GM12878 (cell line): ENCODE measurements at regions not wholly inside any gene's neighbourhood (a gene's known extent, or its start where the extent isn't known, plus 50 kb on each side); places are given as distances from the start of the nearest gene placed in this dataset.

Experiments used
- ATAC-seq: fragments of 200-7000 bp; cut with Tn5 transposase; 3 replicates; pipeline ENCODE4 v1.9.1; 2020; ENCODE audit warnings: mild to moderate bottlenecking, moderate library complexity
- BruUV-seq: library from RNA; stranded (reverse); fragments of 400-500 nt; replicated peaks from 2 replicates; lab custom pipeline; 2021; lab: Mats Ljungman, UMichigan
- CTCF ChIA-PET: fragments of 300-600 bp; sonication (Branson Sonifier 250); formaldehyde crosslinking; extraction: SDS; loops from one replicate; lab custom pipeline; 2021; ENCODE audit warnings: inconsistent platforms; lab: Yijun Ruan, JAX
- POLR2A ChIA-PET: fragments of 350-600 bp; formaldehyde crosslinking; extraction: SDS; loops from one replicate; lab custom pipeline; 2021; ENCODE audit warnings: inconsistent platforms; lab: Charles Lee
- RAD21 ChIA-PET: fragments of 300-600 bp; sonication (Branson Sonifier 250); formaldehyde crosslinking; loops from one replicate; lab custom pipeline; 2023; ENCODE audit warnings: antibody characterized with exemption; ENCODE audit not compliant: unreplicated experiment; lab: Charles Lee
- SMC1A ChIA-PET: fragments of 300-600 bp; sonication (Branson Sonifier 250); formaldehyde crosslinking; loops from one replicate; lab custom pipeline; 2023; ENCODE audit not compliant: unreplicated experiment, uncharacterized antibody; lab: Charles Lee
- DNase-seq: peaks from one replicate; pipeline ENCODE4 v3.0.0-alpha.2; 2011; ENCODE audit warnings: low read depth, low spot score
- FAIRE-seq: peaks from 3 replicates; lab custom pipeline; 2011; peaks lifted over from hg19 to GRCh38; lab: Jason Lieb, UNC
- H2AFZ ChIP-seq: 2 replicates; pipeline ENCODE4 v1.6.0; 2011; ENCODE audit warnings: low read depth, low read length, control low read depth; ENCODE audit not compliant: control insufficient read depth
- H3K27ac ChIP-seq: 2 replicates; pipeline ENCODE4 v1.5.1; 2011; ENCODE audit warnings: control low read depth; ENCODE audit not compliant: control insufficient read depth, insufficient read depth
- H3K27me3 ChIP-seq, 2 experiments: replicated peaks in 1 of 2; 2 replicates each; pipeline versions ENCODE4 v1.6.0 to v1.6.1; 2011; ENCODE audit warnings: low read length in 1 of 2; ENCODE audit not compliant: control insufficient read depth in 2 of 2, insufficient read depth in 2 of 2
- H3K36me3 ChIP-seq, 2 experiments: 2 replicates each; pipeline ENCODE4 v1.5.1; 2011; ENCODE audit warnings: low read length in 1 of 2; ENCODE audit not compliant: control insufficient read depth in 2 of 2, insufficient read depth in 2 of 2
- H3K4me1 ChIP-seq: 2 replicates; pipeline ENCODE4 v1.6.1; 2011; ENCODE audit warnings: mild to moderate bottlenecking, low read length, moderate library complexity, mixed read lengths; ENCODE audit not compliant: control insufficient read depth, insufficient read depth
- H3K4me2 ChIP-seq: 2 replicates; pipeline ENCODE4 v1.6.0; 2011; ENCODE audit warnings: control low read depth; ENCODE audit not compliant: control insufficient read depth, insufficient read depth
- H3K4me3 ChIP-seq: fragments of 200-600 bp; sonication (generic); 2 replicates; pipeline ENCODE4 v1.5.1; 2016
- H3K79me2 ChIP-seq: 2 replicates; pipeline ENCODE4 v1.6.0; 2011; ENCODE audit warnings: low read length; ENCODE audit not compliant: control insufficient read depth, insufficient read depth
- H3K9ac ChIP-seq: 2 replicates; pipeline ENCODE4 v1.8.0; 2011; ENCODE audit warnings: low read length, control low read depth, mixed read lengths; ENCODE audit not compliant: control insufficient read depth, insufficient read depth
- H3K9me3 ChIP-seq: replicated peaks from 3 replicates; pipeline ENCODE4 v1.5.1; 2011; ENCODE audit warnings: mild to moderate bottlenecking, low read length; ENCODE audit not compliant: control insufficient read depth, insufficient read depth
- H4K20me1 ChIP-seq: 2 replicates; pipeline ENCODE4 v1.6.0; 2011; ENCODE audit not compliant: control insufficient read depth, insufficient read depth
- CEBPZ ChIP-seq: fragments of 150-350 bp; IDR thresholded peaks from 2 replicates; pipeline ENCODE4 v1.6.1; 2016; ENCODE audit warnings: low read depth, low read length
- FOXM1 ChIP-seq: IDR thresholded peaks from 2 replicates; pipeline ENCODE4 v1.6.1; 2012; ENCODE audit warnings: low read depth, mild to moderate bottlenecking, inconsistent platforms, low read length, moderate library complexity
- KDM1A ChIP-seq: fragments of 200-600 bp; sonication (generic); IDR thresholded peaks from 2 replicates; pipeline ENCODE4 v1.6.1; 2016; ENCODE audit warnings: borderline replicate concordance
- LARP7 ChIP-seq: fragments of 450-650 bp; IDR thresholded peaks from 2 replicates; pipeline ENCODE4 v1.6.1; 2017; ENCODE audit warnings: mild to moderate bottlenecking
- RUNX3 ChIP-seq: IDR thresholded peaks from 2 replicates; pipeline ENCODE4 v1.6.1; 2012; ENCODE audit warnings: low read length, inconsistent platforms
- TCF3 ChIP-seq: IDR thresholded peaks from 2 replicates; pipeline ENCODE4 v1.6.1; 2012; ENCODE audit warnings: low read depth, mild to moderate bottlenecking, low read length, borderline replicate concordance; ENCODE audit not compliant: insufficient read depth
- WRNIP1 ChIP-seq: IDR thresholded peaks from 2 replicates; pipeline ENCODE4 v1.6.1; 2011; ENCODE audit warnings: low read depth, low read length, improper control_type of control experiment, borderline replicate concordance
- YY1 ChIP-seq: IDR thresholded peaks from 2 replicates; pipeline ENCODE4 v1.6.1; 2011; ENCODE audit warnings: low read depth, mild to moderate bottlenecking, low read length
- ZBED1 ChIP-seq: IDR thresholded peaks from 2 replicates; pipeline ENCODE4 v1.6.1; 2016; ENCODE audit warnings: borderline replicate concordance
- ZBTB11 ChIP-seq: fragments of 450-650 bp; formaldehyde crosslinking; IDR thresholded peaks from 2 replicates; pipeline ENCODE4 v1.5.0; 2022; ENCODE audit warnings: mild to moderate bottlenecking, missing genetic modification characterization
- ZBTB33 ChIP-seq: fragments of 450-650 bp; IDR thresholded peaks from 2 replicates; pipeline ENCODE4 v1.6.1; 2017; ENCODE audit warnings: mild to moderate bottlenecking
- ZBTB4 ChIP-seq: fragments of 450-650 bp; formaldehyde crosslinking; IDR thresholded peaks from 2 replicates; pipeline ENCODE4 v1.4.0; 2022; ENCODE audit warnings: mild to moderate bottlenecking, moderate library complexity
- WGBS: methylation state at CpG from one replicate; pipeline ENCODE4 v1.1.6; 2016; ENCODE audit warnings: low lambda C conversion rate; ENCODE audit not compliant: insufficient replicate concordance, insufficient coverage; ENCODE audit errors: missing lambda C conversion rate; 5-methylcytosine and 5-hydroxymethylcytosine counted together
- in situ Hi-C: fragments of 300-500 bp; cut with MboI; formaldehyde crosslinking; loops from 9 replicates; pipeline ENCODE4 v1.14.3; 2018; ENCODE audit warnings: mixed read lengths
- intact Hi-C: fragments of 100-400 bp; cut with micrococcal nuclease; formaldehyde crosslinking; loops from one replicate; pipeline ENCODE4 v1.14.2; 2022; ENCODE audit not compliant: unreplicated experiment

- TF ChIP-seq ZBTB33 = no peak
- no peak for TF ChIP-seq CEBPZ
- no peak for TF ChIP-seq WRNIP1
- TF ChIP-seq, all 136 proteins: peak for 0
Measured at GRCh38 chr4:156501962-156502361, 469.6 kb downstream of the PDGFC start (continued).

- ATAC-seq = no peak
- TF ChIP-seq LARP7 (no peak), ZBTB11 (CRISPR knock-in tag) (no peak), FOXM1 (no peak), TCF3 (no peak), ZBTB4 (CRISPR knock-in tag) (no peak), RUNX3 (no peak), KDM1A (no peak), ZBED1 (no peak), YY1 (no peak)
Measured at GRCh38 chr4:156499684-156500083, 471.9 kb downstream of the PDGFC start.

More at GRCh38 chr4:156499684-156500083, 471.9 kb downstream of the PDGFC start:
- SMC1A ChIA-PET = no interaction called here
- H3K4me1 ChIP-seq = no peaks in the 10 kb centered on the region
- no peak overlapping the region for H3K4me3 ChIP-seq
- no peaks in the 10 kb centered on the region for H3K79me2 ChIP-seq
- POLR2A ChIA-PET = no interaction called here
- RAD21 ChIA-PET = no interaction called here
- no peaks in the 10 kb centered on the region for H4K20me1 ChIP-seq
- BruUV-seq = no TSS peak
- in situ Hi-C loops = no loop called here
- FAIRE-seq = no peak
- 42% methylated on average over 2 of the region's 2 CpGs for WGBS
- no peaks in the 10 kb centered on the region for H3K36me3 ChIP-seq
- H3K27ac ChIP-seq = no peak overlapping the region
- no peaks in the 10 kb centered on the region; a peak in 1 of 4 replicates for H3K27me3 ChIP-seq
- H3K4me2 ChIP-seq = no peak overlapping the region
- intact Hi-C loops = no loop called here
- no peak for DNase-seq
- H2AFZ ChIP-seq = no peak overlapping the region
- CTCF ChIA-PET = no interaction called here
- H3K9me3 ChIP-seq = no peaks in the 10 kb centered on the region
- no peak overlapping the region for H3K9ac ChIP-seq
